Endothelial cell of umbilical vein (primary cell): ENCODE measurements at regions not wholly inside any gene's neighbourhood (a gene's known extent, or its start where the extent isn't known, plus 50 kb on each side); places are given as distances from the start of the nearest gene placed in this dataset.

Experiments used
- BruUV-seq: library from RNA; stranded (reverse); fragments of 400-500 nt; replicated peaks from 2 replicates; lab custom pipeline; 2021; lab: Mats Ljungman, UMichigan
- CTCF ChIA-PET: fragments of 300-600, 350-600 bp; sonication (Branson Sonifier 250); formaldehyde crosslinking; loops from one replicate; lab custom pipeline; 2021; ENCODE audit warnings: antibody characterized with exemption, inconsistent platforms; lab: Charles Lee
- POLR2A ChIA-PET: fragments of 300-600, 350-600 bp; sonication (Branson Sonifier 250); formaldehyde crosslinking; loops from one replicate; lab custom pipeline; 2021; ENCODE audit warnings: antibody characterized with exemption, inconsistent platforms; lab: Charles Lee
- DNase-seq: peaks from one replicate; pipeline ENCODE4 v3.0.0-alpha.2; 2011; ENCODE audit warnings: low read depth, low spot score
- FAIRE-seq: peaks from 2 replicates; lab custom pipeline; 2011; peaks lifted over from hg19 to GRCh38; lab: Jason Lieb, UNC
- H2AFZ ChIP-seq: 2 replicates; pipeline ENCODE4 v1.6.0; 2012; ENCODE audit warnings: low read depth, low read length, control low read depth, inconsistent platforms
- H3K27ac ChIP-seq: 2 replicates; pipeline ENCODE4 v1.5.1; 2011; ENCODE audit warnings: low read depth, mild to moderate bottlenecking, control low read depth, low read length, moderate library complexity; ENCODE audit not compliant: insufficient read depth
- H3K27me3 ChIP-seq, 2 experiments: 2 replicates each; pipeline versions ENCODE4 v1.6.0 to v1.6.1; 2011; ENCODE audit warnings: low read length in 2 of 2, mixed read lengths in 1 of 2; ENCODE audit not compliant: control insufficient read depth in 2 of 2, insufficient read depth in 2 of 2
- H3K36me3 ChIP-seq, 2 experiments: 2 replicates in 1 of 2; 3 replicates in 1 of 2; pipeline ENCODE4 v1.5.1; 2011; ENCODE audit warnings: low read length in 2 of 2, mild to moderate bottlenecking in 1 of 2, moderate library complexity in 1 of 2; ENCODE audit not compliant: control insufficient read depth in 2 of 2, insufficient read depth in 2 of 2; ENCODE audit errors: extremely low read depth in 1 of 2
- H3K4me1 ChIP-seq: 3 replicates; pipeline ENCODE4 v1.5.1; 2011; ENCODE audit warnings: mild to moderate bottlenecking, low read length; ENCODE audit not compliant: control insufficient read depth, insufficient read depth; ENCODE audit errors: extremely low read depth
- H3K4me2 ChIP-seq: 2 replicates; pipeline ENCODE4 v1.6.1; 2011; ENCODE audit warnings: low read length, control low read depth, mixed read lengths; ENCODE audit not compliant: insufficient read depth
- H3K4me3 ChIP-seq, 3 experiments: fragments of 200-600 bp in 1 of 3; sonication (generic), shearing (Covaris generic) in 1 of 3; replicated peaks in 1 of 3; 2 replicates each; pipeline ENCODE4 v1.5.1; 2011 to 2016; ENCODE audit warnings: control low read depth in 3 of 3, low read length in 3 of 3, mild to moderate bottlenecking in 2 of 3, inconsistent platforms in 1 of 3, low read depth in 1 of 3, moderate library complexity in 1 of 3; ENCODE audit not compliant: insufficient read depth in 1 of 3
- H3K79me2 ChIP-seq: 2 replicates; pipeline ENCODE4 v1.6.0; 2012; ENCODE audit warnings: low read length, inconsistent platforms; ENCODE audit not compliant: control insufficient read depth, insufficient read depth
- H3K9ac ChIP-seq: replicated peaks from 2 replicates; pipeline ENCODE3; 2011; ENCODE audit warnings: low read length, control low read depth; ENCODE audit not compliant: insufficient read depth; ENCODE audit errors: extremely low read depth
- H3K9me1 ChIP-seq: replicated peaks from 3 replicates; pipeline ENCODE4 v1.6.0; 2011; ENCODE audit warnings: mild to moderate bottlenecking, low read length; ENCODE audit not compliant: control insufficient read depth, insufficient read depth; ENCODE audit errors: extremely low read depth
- H3K9me3 ChIP-seq: replicated peaks from 2 replicates; pipeline ENCODE4 v1.5.1; 2012; ENCODE audit warnings: low read length, inconsistent platforms; ENCODE audit not compliant: control insufficient read depth, insufficient read depth
- H4K20me1 ChIP-seq: replicated peaks from 2 replicates; pipeline ENCODE3; 2011; ENCODE audit warnings: mild to moderate bottlenecking, low read length; ENCODE audit not compliant: control insufficient read depth, insufficient read depth; ENCODE audit errors: extremely low read depth
- EZH2 ChIP-seq: IDR thresholded peaks from 2 replicates; pipeline ENCODE4 v1.6.1; 2012; ENCODE audit warnings: borderline replicate concordance, low read depth, mild to moderate bottlenecking, moderate library complexity, low read length, inconsistent platforms; ENCODE audit not compliant: severe bottlenecking
- FOS ChIP-seq: IDR thresholded peaks from 2 replicates; pipeline ENCODE4 v1.6.1; 2011; ENCODE audit warnings: mild to moderate bottlenecking, low read length, moderate library complexity, borderline replicate concordance; ENCODE audit not compliant: insufficient read depth
- GATA2 ChIP-seq: IDR thresholded peaks from 2 replicates; pipeline ENCODE4 v1.7.0; 2011; ENCODE audit warnings: low read depth, mild to moderate bottlenecking, moderate library complexity, mixed read lengths, low read length; ENCODE audit not compliant: insufficient read length, insufficient read depth
- JUN ChIP-seq: IDR thresholded peaks from 2 replicates; pipeline ENCODE4 v1.6.1; 2011; ENCODE audit warnings: borderline replicate concordance, low read depth; ENCODE audit not compliant: insufficient read length, insufficient read depth
- MYC ChIP-seq: IDR thresholded peaks from one replicate; pipeline ENCODE4 v1.6.1; 2011; ENCODE audit warnings: mild to moderate bottlenecking, low read depth, low read length
- POLR2A ChIP-seq: IDR thresholded peaks from 2 replicates; pipeline ENCODE4 v1.6.1; 2012; ENCODE audit warnings: low read depth, mild to moderate bottlenecking, control low read depth, low read length
- POLR2AphosphoS5 ChIP-seq: IDR thresholded peaks from 2 replicates; pipeline ENCODE4 v1.6.1; 2012; ENCODE audit warnings: low read depth, mild to moderate bottlenecking, control low read depth, low read length, moderate library complexity; ENCODE audit not compliant: insufficient read depth
- dilution Hi-C: fragments of 300-500 bp; cut with MboI; formaldehyde crosslinking; loops from one replicate; pipeline ENCODE4 v1.15.0; 2019; ENCODE audit warnings: low sequenced_read_pairs; ENCODE audit not compliant: extremely low pct_ligation_motif_present
- intact Hi-C: fragments of 100-400 bp; cut with micrococcal nuclease; formaldehyde crosslinking; loops from one replicate; pipeline ENCODE4 v1.10.0; 2022
- TF ChIP-seq, protein P1 (sequence below): IDR thresholded peaks from 2 replicates; pipeline ENCODE4 v1.6.1; 2011; ENCODE audit not compliant: insufficient read depth, insufficient read length
- TF ChIP-seq, protein P2 (sequence below), 2 donors: IDR thresholded peaks; 1 replicate in 1 of 2; 2 replicates in 1 of 2; pipeline ENCODE4 v1.5.1; 2011; ENCODE audit warnings: low read length in 2 of 2, mild to moderate bottlenecking in 2 of 2, moderate library complexity in 2 of 2, control low read depth in 1 of 2, inconsistent platforms in 1 of 2, low read depth in 1 of 2; ENCODE audit not compliant: insufficient read depth in 1 of 2; ENCODE audit errors: extremely low read depth in 1 of 2

- no peak for FAIRE-seq
- Histone ChIP-seq H3K4me2 (no peak overlapping the region), H2AFZ (no peak overlapping the region), H3K36me3 (no peaks in the 10 kb centered on the region), H3K9me3 (peaks cover 8% of the 10 kb centered on the region), H3K9ac (no peak overlapping the region), H3K79me2 (no peaks in the 10 kb centered on the region), H3K4me3 (no peak overlapping the region), H3K9me1 (no peaks in the 10 kb centered on the region), H3K27ac (no peak overlapping the region), H3K27me3 (no peaks in the 10 kb centered on the region), H4K20me1 (no peaks in the 10 kb centered on the region), H3K4me1 (no peaks in the 10 kb centered on the region)
- DNase-seq: no peak
- dilution Hi-C loops: no loop called here
- POLR2A ChIA-PET: no interaction called here
- no peak for TF ChIP-seq POLR2AphosphoS5
- TF ChIP-seq JUN: no peak
- TF ChIP-seq, protein P1, sequence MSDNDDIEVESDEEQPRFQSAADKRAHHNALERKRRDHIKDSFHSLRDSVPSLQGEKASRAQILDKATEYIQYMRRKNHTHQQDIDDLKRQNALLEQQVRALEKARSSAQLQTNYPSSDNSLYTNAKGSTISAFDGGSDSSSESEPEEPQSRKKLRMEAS: no peak
- no peak for TF ChIP-seq MYC
- TF ChIP-seq, protein P2, sequence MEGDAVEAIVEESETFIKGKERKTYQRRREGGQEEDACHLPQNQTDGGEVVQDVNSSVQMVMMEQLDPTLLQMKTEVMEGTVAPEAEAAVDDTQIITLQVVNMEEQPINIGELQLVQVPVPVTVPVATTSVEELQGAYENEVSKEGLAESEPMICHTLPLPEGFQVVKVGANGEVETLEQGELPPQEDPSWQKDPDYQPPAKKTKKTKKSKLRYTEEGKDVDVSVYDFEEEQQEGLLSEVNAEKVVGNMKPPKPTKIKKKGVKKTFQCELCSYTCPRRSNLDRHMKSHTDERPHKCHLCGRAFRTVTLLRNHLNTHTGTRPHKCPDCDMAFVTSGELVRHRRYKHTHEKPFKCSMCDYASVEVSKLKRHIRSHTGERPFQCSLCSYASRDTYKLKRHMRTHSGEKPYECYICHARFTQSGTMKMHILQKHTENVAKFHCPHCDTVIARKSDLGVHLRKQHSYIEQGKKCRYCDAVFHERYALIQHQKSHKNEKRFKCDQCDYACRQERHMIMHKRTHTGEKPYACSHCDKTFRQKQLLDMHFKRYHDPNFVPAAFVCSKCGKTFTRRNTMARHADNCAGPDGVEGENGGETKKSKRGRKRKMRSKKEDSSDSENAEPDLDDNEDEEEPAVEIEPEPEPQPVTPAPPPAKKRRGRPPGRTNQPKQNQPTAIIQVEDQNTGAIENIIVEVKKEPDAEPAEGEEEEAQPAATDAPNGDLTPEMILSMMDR (IDR thresholded peaks at IDR 0.05; ENCODE audit: extremely low read depth in 1 of 2, insufficient read depth in 1 of 2, low read depth in 1 of 2, low read length in 2 of 2): no peak
- no peak for TF ChIP-seq GATA2
- no peak for TF ChIP-seq FOS
- TF ChIP-seq EZH2: no peak
- TF ChIP-seq POLR2A: no peak
- BruUV-seq: no TSS peak
- CTCF ChIA-PET: no interaction called here
- intact Hi-C loops: no loop called here
These were observed 295.9 kb upstream of the RGMA start for GRCh38 chr15:93384886-93385285.
